T47D (cell line): ENCODE measurements at regions not wholly inside any gene's neighbourhood (a gene's known extent, or its start where the extent isn't known, plus 50 kb on each side); places are given as distances from the start of the nearest gene placed in this dataset.

Experiments used
- DNase-seq, 2 experiments: peaks; one replicate each; pipeline versions ENCODE4 v3.0.0 to v3.0.0-alpha.2; 2011 to 2012; ENCODE audit warnings: low read depth in 1 of 2, low spot score in 1 of 2
- JUND ChIP-seq: IDR thresholded peaks from 2 replicates; pipeline ENCODE4 v1.6.1; 2012; ENCODE audit warnings: low read depth
- in situ Hi-C: cut with HindIII; loops from 2 replicates; pipeline ENCODE4 v1.10.0; 2016; ENCODE audit warnings: low sequenced_read_pairs, low pct_unique_long_range_greater_than_20kb

GRCh38 chr3:193872265-193872753 lies 263.6 kb upstream of the HES1 start:
- in situ Hi-C loops: no loop called here

GRCh38 chr3:193873426-193874201 lies 262.3 kb upstream of the HES1 start:
- no peak for TF ChIP-seq JUND
- in situ Hi-C loops: no loop called here
- no peak for DNase-seq

More at GRCh38 chr3:193872265-193872753, 263.6 kb upstream of the HES1 start:
- DNase-seq: peak; percentile 85 to 93
- peak; percentile 98 for TF ChIP-seq JUND

DNA sequence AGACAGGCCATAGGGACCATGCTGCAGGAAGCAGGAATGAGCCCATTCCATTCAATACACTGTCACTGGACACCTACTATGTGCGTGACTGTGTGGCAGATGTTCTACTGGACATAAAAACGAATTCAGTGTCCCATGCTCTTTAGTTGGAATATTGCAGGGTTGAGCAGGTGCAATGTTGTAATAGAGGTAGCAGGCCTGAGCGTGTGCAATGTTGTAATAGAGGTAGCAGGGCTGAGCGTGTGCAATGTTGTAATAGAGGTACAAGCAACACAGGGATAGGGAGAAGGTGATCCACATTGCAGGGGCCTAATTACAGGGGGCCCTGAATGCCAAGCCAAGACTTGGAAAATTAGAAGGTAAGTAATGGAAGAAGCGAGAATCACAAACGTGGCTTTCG lies 261.4 kb upstream of the HES1 start:
- no peak for DNase-seq
- in situ Hi-C loops: no loop called here
- no peak for TF ChIP-seq JUND

GRCh38 chr3:193874997-193875593 lies 260.9 kb upstream of the HES1 start:
- DNase-seq: no peak
- no peak for TF ChIP-seq JUND
- in situ Hi-C loops: no loop called here

- in situ Hi-C loops: no loop called here
- TF ChIP-seq JUND: no peak
- no peak for DNase-seq
These were observed 260.2 kb upstream of the HES1 start for GRCh38 chr3:193875601-193876321.

- in situ Hi-C loops: no loop called here
- peak in 1 of 2 experiments; percentile 57 for DNase-seq
- no peak for TF ChIP-seq JUND
These were observed 256.7 kb upstream of the HES1 start for GRCh38 chr3:193879099-193879863.

GRCh38 chr3:193879864-193880242 lies 256.1 kb upstream of the HES1 start:
- in situ Hi-C loops: no loop called here
- DNase-seq: no peak
- TF ChIP-seq JUND: no peak

- in situ Hi-C loops: no loop called here
- DNase-seq: no peak
- TF ChIP-seq JUND: no peak
These were observed 253.9 kb upstream of the HES1 start for GRCh38 chr3:193882091-193882490.

GRCh38 chr3:193883551-193883950 lies 252.4 kb upstream of the HES1 start:
- TF ChIP-seq JUND: no peak
- no peak for DNase-seq

GRCh38 chr3:193884027-193884426 lies 251.9 kb upstream of the HES1 start:
- DNase-seq: no peak
- no peak for TF ChIP-seq JUND
- in situ Hi-C loops: no loop called here

More at GRCh38 chr3:193883551-193883950, 252.4 kb upstream of the HES1 start:
- in situ Hi-C loops: no loop called here

GRCh38 chr3:193884652-193885051 lies 251.3 kb upstream of the HES1 start:
- TF ChIP-seq JUND: no peak
- DNase-seq: no peak
- in situ Hi-C loops: no loop called here

GRCh38 chr3:193885832-193886231 lies 250.1 kb upstream of the HES1 start:
- in situ Hi-C loops: no loop called here
- peak in 1 of 2 experiments; percentile 87 for DNase-seq
- no peak for TF ChIP-seq JUND
